Tibial nerve (tissue), 4 donors: ENCODE measurements at regions not wholly inside any gene's neighbourhood (a gene's known extent, or its start where the extent isn't known, plus 50 kb on each side); places are given as distances from the start of the nearest gene placed in this dataset.

Experiments used
- DNase-seq, 2 donors: peaks; one replicate each; pipeline ENCODE4 v3.0.0-alpha.2; 2019; ENCODE audit warnings: low spot score in 2 of 2
- H3K27ac ChIP-seq, 4 donors: fragments of 200-600 bp; sonication (generic) in 3 of 4; one replicate each; pipeline ENCODE4 v1.5.1; 2017 to 2019; ENCODE audit warnings: mild to moderate bottlenecking in 1 of 4
- H3K27me3 ChIP-seq, 2 donors: fragments of 200-600 bp; sonication (generic) in 1 of 2; one replicate each; pipeline versions ENCODE4 v1.5.1 to v1.6.0; 2017 to 2019
- H3K36me3 ChIP-seq, 3 donors: fragments of 200-600 bp; sonication (generic); one replicate each; pipeline ENCODE4 v1.5.1; 2018 to 2019
- H3K4me1 ChIP-seq, 4 donors: fragments of 200-600 bp; sonication (generic) in 3 of 4; one replicate each; pipeline ENCODE4 v1.5.1; 2017 to 2019
- H3K4me3 ChIP-seq, 4 donors: fragments of 200-600 bp; sonication (generic) in 3 of 4; one replicate each; pipeline ENCODE4 v1.5.1; 2017 to 2019; ENCODE audit warnings: mild to moderate bottlenecking in 1 of 4, moderate library complexity in 1 of 4
- H3K9me3 ChIP-seq, 4 donors: fragments of 200-600 bp; sonication (generic) in 3 of 4; one replicate each; pipeline ENCODE4 v1.5.1; 2017 to 2019
- CTCF ChIP-seq, 5 experiments: fragments of 200-600 bp in 3 of 5; fragments of 450-650 bp in 2 of 5; sonication (generic) in 3 of 5; IDR thresholded peaks; one replicate each; pipeline ENCODE4 v1.5.1; 2016 to 2019; ENCODE audit warnings: antibody characterized with exemption in 5 of 5, mild to moderate bottlenecking in 3 of 5, moderate library complexity in 2 of 5
- EP300 ChIP-seq, 2 donors: sonication (generic); formaldehyde crosslinking; IDR thresholded peaks; one replicate each; pipeline ENCODE4 v1.6.1; 2017; ENCODE audit warnings: antibody characterized with exemption in 2 of 2, mild to moderate bottlenecking in 1 of 2
- POLR2A ChIP-seq, 2 donors: fragments of 450-650 bp; IDR thresholded peaks; one replicate each; pipeline ENCODE4 v1.6.1; 2017; ENCODE audit warnings: antibody characterized with exemption in 2 of 2, mild to moderate bottlenecking in 2 of 2, moderate library complexity in 2 of 2
- WGBS, 2 donors: methylation state at CpG; one replicate each; pipeline ENCODE4 v1.1.5; 2018; 5-methylcytosine and 5-hydroxymethylcytosine counted together

- Histone ChIP-seq H3K4me3 (no peak overlapping the region), H3K36me3 (no peaks in the 10 kb centered on the region), H3K4me1 (peaks cover 0 to 38% (median 11%) of the 10 kb centered on the region in 4 donors), H3K9me3 (no peaks in the 10 kb centered on the region), H3K27ac (peak overlapping the region in 3 of 4 donors; percentile 0 to 60 (median 7)), H3K27me3 (no peaks in the 10 kb centered on the region)
- WGBS, 2 donors = 76% methylated on average over 3 of the region's 3 CpGs
- TF ChIP-seq POLR2A (IDR thresholded peaks at IDR 0.05) (no peak), CTCF (IDR thresholded peaks at IDR 0.05) (no peak), EP300 (IDR thresholded peaks at IDR 0.05) (no peak)
- no peak for DNase-seq
Observed at GRCh38 chr21:38753114-38753513, 52.6 kb upstream of the ETS2 start.

GRCh38 chr21:38753557-38753971 lies 52.2 kb upstream of the ETS2 start:
- DNase-seq = no peak
- peak overlapping the region in 2 of 4 donors; percentile 0 to 60 for H3K27ac ChIP-seq
- H3K36me3 ChIP-seq = no peaks in the 10 kb centered on the region
- H3K27me3 ChIP-seq = no peaks in the 10 kb centered on the region
- TF ChIP-seq CTCF (IDR thresholded peaks at IDR 0.05) (no peak), POLR2A (IDR thresholded peaks at IDR 0.05) (no peak), EP300 (IDR thresholded peaks at IDR 0.05) (peak in 1 of 2 donors; percentile 44)
- H3K9me3 ChIP-seq = no peaks in the 10 kb centered on the region
- H3K4me3 ChIP-seq = no peak overlapping the region
- peaks cover 0 to 38% (median 11%) of the 10 kb centered on the region in 4 donors for H3K4me1 ChIP-seq
- 42 to 43% methylated on average over 4 of the region's 4 CpGs for WGBS, 2 donors
